Keratinocyte (primary cell): ENCODE measurements at regions not wholly inside any gene's neighbourhood (a gene's known extent, or its start where the extent isn't known, plus 50 kb on each side); places are given as distances from the start of the nearest gene placed in this dataset.

Experiments used
- CTCF ChIP-seq, 3 experiments: IDR thresholded peaks in 1 of 3; conservative IDR thresholded peaks in 1 of 3; optimal IDR thresholded peaks in 1 of 3; 2 replicates in 2 of 3; 3 replicates in 1 of 3; pipeline versions ENCODE3 to v1.5.1; 2011; ENCODE audit warnings: low read length in 3 of 3, mild to moderate bottlenecking in 3 of 3, moderate library complexity in 2 of 3, control low read depth in 1 of 3, inconsistent platforms in 1 of 3; ENCODE audit not compliant: insufficient read depth in 2 of 3; ENCODE audit errors: extremely low read depth in 1 of 3
- EZH2 ChIP-seq: IDR thresholded peaks from one replicate; pipeline ENCODE4 v1.6.1; 2012; ENCODE audit warnings: inconsistent platforms, mild to moderate bottlenecking, low read length, moderate library complexity

- TF ChIP-seq CTCF (optimal IDR thresholded peaks at IDR 0.05 in 1 of 3, IDR thresholded peaks at IDR 0.05 in 1 of 3, conservative IDR thresholded peaks at IDR 0.05 in 1 of 3; ENCODE audit: extremely low read depth in 1 of 3, insufficient read depth in 2 of 3, low read length in 3 of 3) (no peak), EZH2 (no peak)
Measured at GRCh38 chr14:71552809-71553208, 379.4 kb upstream of the RGS6 start.
